ENCODE measurements at regions not wholly inside any gene's neighbourhood (a gene's known extent, or its start where the extent isn't known, plus 50 kb on each side); places are given as distances from the start of the nearest gene placed in this dataset.

- DNase-seq (ENCODE audit: low read depth in 2 of 2) = no peak
- Histone ChIP-seq H3K79me2 (ENCODE audit: control insufficient read depth, insufficient read depth, low read length) (no peaks in the 10 kb centered on the region), H3K4me2 (ENCODE audit: extremely low read depth, insufficient read depth, low read length) (no peak overlapping the region), H4K20me1 (ENCODE audit: control insufficient read depth, extremely low read depth, insufficient read depth, low read length) (no peaks in the 10 kb centered on the region), H3K4me3 (replicated peaks in 1 of 4; ENCODE audit: control extremely low read depth in 1 of 4, insufficient read depth in 1 of 4, low read depth in 3 of 4, low read length in 4 of 4) (no peak overlapping the region), H3K27me3 (ENCODE audit: control insufficient read depth, insufficient read depth, low read length) (no peaks in the 10 kb centered on the region), H3K9ac (ENCODE audit: insufficient read depth, low read length) (no peak overlapping the region), H3K4me1 (ENCODE audit: control insufficient read depth, extremely low read depth, insufficient read depth, low read length) (peaks cover 2% of the 10 kb centered on the region), H3K36me3 (ENCODE audit: control insufficient read depth, insufficient read depth, low read length) (no peaks in the 10 kb centered on the region), H2AFZ (ENCODE audit: low read length) (no peak overlapping the region), H3K9me3 (ENCODE audit: control insufficient read depth, insufficient read depth, low read depth, low read length) (no peaks in the 10 kb centered on the region), H3K27ac (ENCODE audit: insufficient read depth, low read length) (no peak overlapping the region)
- TF ChIP-seq EZH2 (IDR thresholded peaks at IDR 0.05; ENCODE audit: low read length, missing control alignments) = no peak
- TF ChIP-seq CTCF (conservative IDR thresholded peaks at IDR 0.05 in 1 of 2, IDR thresholded peaks at IDR 0.05 in 1 of 2; ENCODE audit: low read depth in 1 of 2, low read length in 2 of 2) = no peak
Observed at GRCh38 chr5:92887254-92887653, 693.8 kb downstream of the NR2F1-AS1 start.

- no peak for DNase-seq (ENCODE audit: low read depth in 2 of 2)
- H3K4me3 ChIP-seq (replicated peaks in 1 of 4; ENCODE audit: control extremely low read depth in 1 of 4, insufficient read depth in 1 of 4, low read depth in 3 of 4, low read length in 4 of 4) = no peak overlapping the region
Observed at GRCh38 chr5:92886751-92887150, 694.3 kb downstream of the NR2F1-AS1 start.

GRCh38 chr5:92885950-92886349, 695.1 kb downstream of the NR2F1-AS1 start:
- DNase-seq (ENCODE audit: low read depth in 2 of 2) = no peak
- no peaks in the 10 kb centered on the region for H3K79me2 ChIP-seq (ENCODE audit: control insufficient read depth, insufficient read depth, low read length)
- H3K4me2 ChIP-seq (ENCODE audit: extremely low read depth, insufficient read depth, low read length) = no peak overlapping the region
- no peaks in the 10 kb centered on the region for H3K27me3 ChIP-seq (ENCODE audit: control insufficient read depth, insufficient read depth, low read length)
- no peak overlapping the region for H3K4me3 ChIP-seq (replicated peaks in 1 of 4; ENCODE audit: control extremely low read depth in 1 of 4, insufficient read depth in 1 of 4, low read depth in 3 of 4, low read length in 4 of 4)
- H3K9ac ChIP-seq (ENCODE audit: insufficient read depth, low read length) = no peak overlapping the region
- no peaks in the 10 kb centered on the region for H3K36me3 ChIP-seq (ENCODE audit: control insufficient read depth, insufficient read depth, low read length)
- H2AFZ ChIP-seq (ENCODE audit: low read length) = no peak overlapping the region
- H3K27ac ChIP-seq (ENCODE audit: insufficient read depth, low read length) = no peak overlapping the region
- TF ChIP-seq CTCF (conservative IDR thresholded peaks at IDR 0.05 in 1 of 2, IDR thresholded peaks at IDR 0.05 in 1 of 2; ENCODE audit: low read depth in 1 of 2, low read length in 2 of 2) (no peak), EZH2 (IDR thresholded peaks at IDR 0.05; ENCODE audit: low read length, missing control alignments) (no peak)
- peaks cover 2% of the 10 kb centered on the region for H3K4me1 ChIP-seq (ENCODE audit: control insufficient read depth, extremely low read depth, insufficient read depth, low read length)
- H3K9me3 ChIP-seq (ENCODE audit: control insufficient read depth, insufficient read depth, low read depth, low read length) = no peaks in the 10 kb centered on the region
- H4K20me1 ChIP-seq (ENCODE audit: control insufficient read depth, extremely low read depth, insufficient read depth, low read length) = no peaks in the 10 kb centered on the region

More at GRCh38 chr5:92886751-92887150, 694.3 kb downstream of the NR2F1-AS1 start:
- Histone ChIP-seq H4K20me1 (ENCODE audit: control insufficient read depth, extremely low read depth, insufficient read depth, low read length) (no peaks in the 10 kb centered on the region), H3K9ac (ENCODE audit: insufficient read depth, low read length) (no peak overlapping the region), H3K4me1 (ENCODE audit: control insufficient read depth, extremely low read depth, insufficient read depth, low read length) (peaks cover 2% of the 10 kb centered on the region), H3K36me3 (ENCODE audit: control insufficient read depth, insufficient read depth, low read length) (no peaks in the 10 kb centered on the region), H3K4me2 (ENCODE audit: extremely low read depth, insufficient read depth, low read length) (no peak overlapping the region), H2AFZ (ENCODE audit: low read length) (no peak overlapping the region), H3K79me2 (ENCODE audit: control insufficient read depth, insufficient read depth, low read length) (no peaks in the 10 kb centered on the region), H3K9me3 (ENCODE audit: control insufficient read depth, insufficient read depth, low read depth, low read length) (no peaks in the 10 kb centered on the region), H3K27me3 (ENCODE audit: control insufficient read depth, insufficient read depth, low read length) (no peaks in the 10 kb centered on the region), H3K27ac (ENCODE audit: insufficient read depth, low read length) (no peak overlapping the region)
- TF ChIP-seq EZH2 (IDR thresholded peaks at IDR 0.05; ENCODE audit: low read length, missing control alignments) (no peak), CTCF (conservative IDR thresholded peaks at IDR 0.05 in 1 of 2, IDR thresholded peaks at IDR 0.05 in 1 of 2; ENCODE audit: low read depth in 1 of 2, low read length in 2 of 2) (no peak)

Measured in fibroblast of lung (primary cell).